H1 (cell line): ENCODE measurements at regions not wholly inside any gene's neighbourhood (a gene's known extent, or its start where the extent isn't known, plus 50 kb on each side); places are given as distances from the start of the nearest gene placed in this dataset.
A peak's percentile ranks its signal among the peaks of the same experiment; 100 is the strongest.

Source experiments
- ATF3 ChIP-seq: IDR thresholded peaks from 2 replicates; pipeline ENCODE4 v1.6.1; 2011; ENCODE audit warnings: low read depth, mild to moderate bottlenecking, low read length; ENCODE audit not compliant: insufficient read depth
- CBX5 ChIP-seq: fragments of 300-800, 300-1000 bp; sonication (generic); IDR thresholded peaks from 2 replicates; pipeline ENCODE4 v1.7.1; 2016; ENCODE audit warnings: antibody characterized with exemption, low read length, low read depth
- CHD7 ChIP-seq: fragments of 300-600 bp; sonication (generic); IDR thresholded peaks from 2 replicates; pipeline ENCODE4 v1.7.1; 2012; ENCODE audit warnings: low read length, moderate library complexity, mild to moderate bottlenecking, inconsistent platforms; ENCODE audit not compliant: insufficient replicate concordance
- CTBP2 ChIP-seq: IDR thresholded peaks from 2 replicates; pipeline ENCODE4 v1.7.0; 2011; ENCODE audit warnings: borderline replicate concordance, mild to moderate bottlenecking, moderate library complexity, mixed read lengths, low read length; ENCODE audit not compliant: insufficient read depth, insufficient read length
- E2F6 ChIP-seq: IDR thresholded peaks from 2 replicates; pipeline ENCODE4 v1.6.1; 2012; ENCODE audit warnings: inconsistent platforms
- EGR1 ChIP-seq: IDR thresholded peaks from 2 replicates; pipeline ENCODE4 v1.6.1; 2011; ENCODE audit warnings: low read depth, low read length, borderline replicate concordance
- HDAC2 ChIP-seq, 2 experiments: fragments of 300-600 bp in 1 of 2; sonication (generic) in 1 of 2; IDR thresholded peaks; 2 replicates each; pipeline ENCODE4 v1.6.1; 2011 to 2012; ENCODE audit warnings: low read depth in 2 of 2, low read length in 2 of 2, mild to moderate bottlenecking in 2 of 2, moderate library complexity in 2 of 2, borderline replicate concordance in 1 of 2, inconsistent platforms in 1 of 2
- NANOG ChIP-seq: IDR thresholded peaks from 2 replicates; pipeline ENCODE4 v1.6.1; 2011; ENCODE audit warnings: low read length, low read depth, mild to moderate bottlenecking, inconsistent platforms; ENCODE audit not compliant: insufficient read depth, poor library complexity, severe bottlenecking
- RFX5 ChIP-seq: IDR thresholded peaks from 2 replicates; pipeline ENCODE4 v1.6.1; 2011; ENCODE audit warnings: low read depth, low read length, improper control_type of control experiment, borderline replicate concordance
- SIRT6 ChIP-seq: IDR thresholded peaks from one replicate; pipeline ENCODE4 v1.7.1; 2012; ENCODE audit warnings: low read length, inconsistent platforms

- TF ChIP-seq RFX5 (no peak), SIRT6 (no peak), CHD7 (no peak), ATF3 (no peak), NANOG (no peak), CBX5 (no peak), EGR1 (no peak), CTBP2 (no peak), HDAC2 (IDR thresholded peaks at IDR 0.05; ENCODE audit: borderline replicate concordance in 1 of 2, low read depth in 2 of 2, low read length in 2 of 2) (0 out of 4 replicates have a peak, but pooled peaks of 1 of the 2 experiments have one; percentile 21), E2F6 (peak; percentile 92)
These were observed 279.5 kb upstream of the NR5A2 start (continued) for GRCh38 chr1:199747984-199748383.
